SK-N-SH (cell line): ENCODE measurements at regions not wholly inside any gene's neighbourhood (a gene's known extent, or its start where the extent isn't known, plus 50 kb on each side); places are given as distances from the start of the nearest gene placed in this dataset.

Source experiments
- CTCF ChIA-PET: fragments of 300-600, 350-600 bp; formaldehyde crosslinking; extraction: SDS; loops from one replicate; lab custom pipeline; 2021; lab: Yijun Ruan, JAX
- POLR2A ChIA-PET: fragments of 350-600 bp; sonication (Branson Sonifier 250); formaldehyde crosslinking; extraction: SDS; loops from one replicate; lab custom pipeline; 2020; ENCODE audit warnings: antibody characterized with exemption, inconsistent platforms; lab: Yijun Ruan, JAX
- DNase-seq: peaks from one replicate; pipeline ENCODE4 v3.0.0; 2012
- H2AFZ ChIP-seq: fragments of 200-600 bp; sonication (generic); 2 replicates; pipeline ENCODE4 v1.8.1; 2016; ENCODE audit warnings: antibody characterized with exemption, mild to moderate bottlenecking, low read depth
- H3F3A ChIP-seq: fragments of 200-600 bp; sonication (generic); replicated peaks from 2 replicates; pipeline ENCODE3; 2016; ENCODE audit warnings: antibody characterized with exemption, mild to moderate bottlenecking; ENCODE audit not compliant: insufficient read depth
- H3K27ac ChIP-seq, 2 experiments: fragments of 200-500 bp in 1 of 2; fragments of 200-600 bp in 1 of 2; sonication (Bioruptor generic) in 1 of 2; sonication (generic), shearing (Covaris generic) in 1 of 2; 2 replicates each; pipeline versions ENCODE4 v1.5.1 to v1.6.1; 2014 to 2016; ENCODE audit warnings: low read depth in 2 of 2, inconsistent platforms in 1 of 2, low read length in 1 of 2, mild to moderate bottlenecking in 1 of 2, mixed read lengths in 1 of 2
- H3K27me3 ChIP-seq: fragments of 200-600 bp; sonication (generic), shearing (Covaris generic); 2 replicates; pipeline ENCODE4 v1.6.1; 2016; ENCODE audit warnings: mixed run types; ENCODE audit not compliant: insufficient read depth
- H3K36me3 ChIP-seq, 2 experiments: fragments of 200-500 bp in 1 of 2; fragments of 200-600 bp in 1 of 2; sonication (Bioruptor generic) in 1 of 2; sonication (generic) in 1 of 2; replicated peaks in 1 of 2; 2 replicates each; pipeline versions ENCODE3 to v1.5.1; 2014 to 2016; ENCODE audit warnings: low read length in 1 of 2, mild to moderate bottlenecking in 1 of 2; ENCODE audit not compliant: insufficient read depth in 2 of 2, control insufficient read depth in 1 of 2
- H3K4me1 ChIP-seq, 2 experiments: fragments of 200-500 bp in 1 of 2; fragments of 200-600 bp in 1 of 2; sonication (Bioruptor generic) in 1 of 2; sonication (generic), shearing (Covaris generic) in 1 of 2; 2 replicates each; pipeline versions ENCODE4 v1.5.1 to v1.6.1; 2014 to 2016; ENCODE audit warnings: low read depth in 1 of 2, low read length in 1 of 2, mixed run types in 1 of 2; ENCODE audit not compliant: insufficient read depth in 2 of 2, control insufficient read depth in 1 of 2
- H3K4me2 ChIP-seq: fragments of 200-600 bp; sonication (generic), shearing (Covaris generic); 2 replicates; pipeline ENCODE4 v1.6.1; 2017; ENCODE audit warnings: mixed run types
- H3K4me3 ChIP-seq, 2 experiments: fragments of 200-500 bp in 1 of 2; fragments of 200-600 bp in 1 of 2; sonication (Bioruptor generic) in 1 of 2; sonication (generic), shearing (Covaris generic) in 1 of 2; 2 replicates each; pipeline versions ENCODE4 v1.5.1 to v1.8.1; 2014 to 2016; ENCODE audit warnings: low read depth in 2 of 2, inconsistent platforms in 1 of 2, low read length in 1 of 2, mild to moderate bottlenecking in 1 of 2, mixed read lengths in 1 of 2, moderate library complexity in 1 of 2
- H3K79me2 ChIP-seq: fragments of 200-600 bp; sonication (generic); 2 replicates; pipeline ENCODE4 v1.8.1; 2017; ENCODE audit warnings: mild to moderate bottlenecking; ENCODE audit not compliant: insufficient read depth
- H3K9ac ChIP-seq: fragments of 200-600 bp; sonication (generic); 2 replicates; pipeline ENCODE4 v1.6.1; 2017; ENCODE audit warnings: mixed run types
- H3K9me2 ChIP-seq: fragments of 200-600 bp; sonication (generic); 2 replicates; pipeline ENCODE4 v1.6.1; 2017; ENCODE audit warnings: mixed run types
- H3K9me3 ChIP-seq: fragments of 200-600 bp; sonication (generic); 2 replicates; pipeline ENCODE4 v1.6.1; 2017; ENCODE audit warnings: mixed run types, mild to moderate bottlenecking, moderate library complexity
- H4K20me1 ChIP-seq: fragments of 200-600 bp; sonication (generic); 2 replicates; pipeline ENCODE4 v1.6.1; 2017; ENCODE audit warnings: mild to moderate bottlenecking, mixed run types; ENCODE audit not compliant: insufficient read depth
- CHD2 ChIP-seq: fragments of 150-350 bp; IDR thresholded peaks from 2 replicates; pipeline ENCODE4 v1.6.1; 2018; ENCODE audit warnings: low read length; ENCODE audit not compliant: partially characterized antibody
- EP300 ChIP-seq, 2 experiments: IDR thresholded peaks; 2 replicates each; pipeline versions ENCODE4 v1.4.0 to v1.6.1; 2012; ENCODE audit warnings: borderline replicate concordance in 1 of 2, low read depth in 1 of 2, low read length in 1 of 2
- EZH2phosphoT487 ChIP-seq: fragments of 200-600 bp; sonication (generic); IDR thresholded peaks from 2 replicates; pipeline ENCODE4 v1.6.1; 2017; ENCODE audit warnings: low read depth, mixed run types, mild to moderate bottlenecking, antibody characterized with exemption, moderate library complexity, borderline replicate concordance
- FOXJ3 ChIP-seq: sonication (generic); formaldehyde crosslinking; IDR thresholded peaks from 2 replicates; pipeline ENCODE4 v1.5.1; 2020; ENCODE audit warnings: mild to moderate bottlenecking, missing genetic modification reagents
- FOXM1 ChIP-seq: IDR thresholded peaks from 2 replicates; pipeline ENCODE4 v1.4.0; 2012; ENCODE audit warnings: low read depth, mild to moderate bottlenecking
- GABPA ChIP-seq: IDR thresholded peaks from 2 replicates; pipeline ENCODE4 v1.4.0; 2012; ENCODE audit warnings: low read depth, mild to moderate bottlenecking
- GATA2 ChIP-seq: sonication (generic); formaldehyde crosslinking; IDR thresholded peaks from 2 replicates; pipeline ENCODE4 v1.5.0; 2020; ENCODE audit warnings: mild to moderate bottlenecking, missing genetic modification reagents
- IRF3 ChIP-seq: fragments of 150-350 bp; IDR thresholded peaks from 2 replicates; pipeline ENCODE4 v1.6.1; 2016; ENCODE audit warnings: mild to moderate bottlenecking, low read depth, low read length
- JUND ChIP-seq: IDR thresholded peaks from 2 replicates; pipeline ENCODE4 v1.4.0; 2012
- MAX ChIP-seq: IDR thresholded peaks from 2 replicates; pipeline ENCODE4 v1.4.0; 2012; ENCODE audit warnings: low read depth
- MEF2A ChIP-seq: IDR thresholded peaks from 2 replicates; pipeline ENCODE4 v1.4.0; 2012; ENCODE audit warnings: low read depth, borderline replicate concordance
- MXI1 ChIP-seq: IDR thresholded peaks from 2 replicates; pipeline ENCODE4 v1.6.1; 2012; ENCODE audit warnings: mild to moderate bottlenecking, low read depth, low read length, improper control_type of control experiment
- NRF1 ChIP-seq: IDR thresholded peaks from 2 replicates; pipeline ENCODE4 v1.6.1; 2012; ENCODE audit warnings: low read depth, mild to moderate bottlenecking, low read length
- PBX3 ChIP-seq: IDR thresholded peaks from 2 replicates; pipeline ENCODE4; 2012
- RAD21 ChIP-seq: IDR thresholded peaks from 2 replicates; pipeline ENCODE4 v1.6.1; 2012; ENCODE audit warnings: mild to moderate bottlenecking, low read length
- RCOR1 ChIP-seq: fragments of 150-350 bp; IDR thresholded peaks from 2 replicates; pipeline ENCODE4 v1.6.1; 2017; ENCODE audit warnings: antibody characterized with exemption, low read length
- RFX5 ChIP-seq: IDR thresholded peaks from 2 replicates; pipeline ENCODE4 v1.6.1; 2012; ENCODE audit warnings: mild to moderate bottlenecking, improper control_type of control experiment, low read length
- SIN3A ChIP-seq: IDR thresholded peaks from 2 replicates; pipeline ENCODE4 v1.6.1; 2012; ENCODE audit warnings: low read depth, mild to moderate bottlenecking, low read length, moderate library complexity, borderline replicate concordance
- TAF1 ChIP-seq: IDR thresholded peaks from 2 replicates; pipeline ENCODE4 v1.6.1; 2012; ENCODE audit warnings: low read depth, mild to moderate bottlenecking, low read length, moderate library complexity, borderline replicate concordance
- TCF12 ChIP-seq: IDR thresholded peaks from 2 replicates; pipeline ENCODE4 v1.4.0; 2012
- TEAD4 ChIP-seq: IDR thresholded peaks from 2 replicates; pipeline ENCODE4 v1.4.0; 2012; ENCODE audit warnings: mild to moderate bottlenecking, borderline replicate concordance; ENCODE audit not compliant: insufficient read depth
- WGBS: methylation state at CpG from one replicate; pipeline ENCODE4 v1.1.6; 2017; ENCODE audit warnings: low lambda C conversion rate; 5-methylcytosine and 5-hydroxymethylcytosine counted together

- TF ChIP-seq MAX (peak; percentile 63), MXI1 (peak; percentile 18), FOXM1 (no peak), RCOR1 (0 out of 2 replicates have a peak, but pooled peaks have one; percentile 29), TEAD4 (0 out of 2 replicates have a peak, but pooled peaks have one; percentile 34), RFX5 (no peak), JUND (no peak), RAD21 (no peak), PBX3 (0 out of 2 replicates have a peak, but pooled peaks have one; percentile 9), MEF2A (no peak)
- TF ChIP-seq, all 33 proteins: peak for 8
Observed at GRCh38 chr3:194070634-194071409, 65.1 kb upstream of the HES1 start (continued).

- Histone ChIP-seq H2AFZ (no peak overlapping the region), H3K79me2 (no peaks in the 10 kb centered on the region), H3F3A (no peaks in the 10 kb centered on the region), H3K27me3 (peaks cover 24% of the 10 kb centered on the region), H3K9me3 (peaks cover 3% of the 10 kb centered on the region; the same call in 1 of the 2 replicates), H3K9ac (no peak overlapping the region), H3K4me2 (no peak overlapping the region), H3K36me3 (no peaks in the 10 kb centered on the region), H4K20me1 (no peaks in the 10 kb centered on the region), H3K4me1 (peaks cover 3 to 12% of the 10 kb centered on the region in 2 experiments; a peak in 2 of 4 replicates), H3K27ac (no peak overlapping the region), H3K9me2 (no peaks in the 10 kb centered on the region), H3K4me3 (no peak overlapping the region)
- ChIA-PET POLR2A (interaction anchor here (1.8 kb wide), 1 partner anchor 12 kb away, joined by 6 read pairs; no protein-coding TSS in a partner anchor), CTCF (interaction anchor here (1.0 to 2.5 kb wide), 7 partner anchors 9 to 406 kb away, joined by 3 to 7 read pairs (median 3); no protein-coding TSS in a partner anchor)
- no peak for TF ChIP-seq IRF3
- no peak for TF ChIP-seq TAF1
- no peak for TF ChIP-seq SIN3A
- TF ChIP-seq RAD21: no peak
- TF ChIP-seq FOXJ3 (CRISPR knock-in tag): no peak
- TF ChIP-seq CHD2: no peak
- TF ChIP-seq GABPA: no peak
- TF ChIP-seq TCF12: no peak
- TF ChIP-seq RFX5: no peak
- no peak for TF ChIP-seq GATA2 (CRISPR knock-in tag)
- no peak for TF ChIP-seq NRF1
- no peak for TF ChIP-seq MEF2A
- TF ChIP-seq EZH2phosphoT487: no peak
- no peak for TF ChIP-seq EP300 (IDR thresholded peaks at IDR 0.05; ENCODE audit: borderline replicate concordance in 1 of 2, low read depth in 1 of 2, low read length in 1 of 2)
- 94% methylated on average over 9 of the region's 9 CpGs for WGBS
- no peak for DNase-seq
Observed at GRCh38 chr3:194072097-194072428, 63.9 kb upstream of the HES1 start.
